Psoas muscle (tissue), 7 donors: ENCODE measurements at regions not wholly inside any gene's neighbourhood (a gene's known extent, or its start where the extent isn't known, plus 50 kb on each side); places are given as distances from the start of the nearest gene placed in this dataset.
"Not testable (repeated sequence)": the region's sequence is repeated elsewhere in the genome, so short reads cannot be mapped to it uniquely, and the experiment has no call there.

Source experiments
- ATAC-seq, 4 donors: fragments of 200-7000 bp; cut with Tn5 transposase; one replicate each; pipeline ENCODE4 v1.9.1; 2020; ENCODE audit warnings: moderate library complexity in 3 of 4, mild to moderate bottlenecking in 2 of 4
- DNase-seq, 2 donors: peaks; one replicate each; pipeline ENCODE4 v3.0.0-alpha.2; 2020
- H3K27ac ChIP-seq: fragments of 200-600 bp; one replicate; pipeline ENCODE4 v1.8.0; 2022
- H3K27me3 ChIP-seq, 3 donors: fragments of 200-600 bp in 1 of 3; one replicate each; pipeline versions ENCODE4 v1.6.1 to v1.8.0; 2013 to 2022; ENCODE audit warnings: low read length in 2 of 3, mild to moderate bottlenecking in 2 of 3, moderate library complexity in 1 of 3; ENCODE audit not compliant: insufficient read depth in 3 of 3
- H3K36me3 ChIP-seq, 2 donors: fragments of 200-600 bp in 1 of 2; one replicate each; pipeline versions ENCODE4 v1.6.1 to v1.8.0; 2013 to 2022; ENCODE audit warnings: low read depth in 1 of 2, mild to moderate bottlenecking in 1 of 2, moderate library complexity in 1 of 2; ENCODE audit not compliant: insufficient read depth in 1 of 2
- H3K4me1 ChIP-seq: fragments of 200-600 bp; one replicate; pipeline ENCODE4 v1.8.0; 2022
- H3K4me3 ChIP-seq: fragments of 200-600 bp; one replicate; pipeline ENCODE4 v1.8.0; 2022; ENCODE audit warnings: mild to moderate bottlenecking
- H3K9me3 ChIP-seq: fragments of 200-600 bp; one replicate; pipeline ENCODE4 v1.8.0; 2022
- CTCF ChIP-seq: fragments of 200-600 bp; IDR thresholded peaks from one replicate; pipeline ENCODE4 v1.8.0; 2022; ENCODE audit warnings: antibody characterized with exemption
- WGBS, 3 donors: extraction: QIAGEN DNeasy Blood & Tissue Kit; methylation state at CpG; one replicate each; pipeline versions ENCODE4 v1.1.6 to v1.1.7; 2013; 5-methylcytosine and 5-hydroxymethylcytosine counted together
- intact Hi-C, 2 donors: fragments of 100-400 bp; cut with DNase I; formaldehyde crosslinking; loops; one replicate each; pipeline versions ENCODE4 v1.11.0 to v1.14.2; 2022
- donor health status: healthy with polysubstance abuse.
- donor health status: DM: no; HTN: no; CAD: no; lungs with moderate emphysema.
- donor health status: Bipolar disorder and iron deficiency.
- donor health status: healthy.
- donor health status: DM: yes; HTN: yes; CAD: no.
- donor health status: DM: no; HTN: no; CAD: no.
- donor health status: DM: yes; HTN: yes; CAD: no.

GRCh38 chr12:69170293-69170692, 69.1 kb upstream of the CPSF6 start:
- H3K4me1 ChIP-seq = no peaks in the 10 kb centered on the region
- H3K4me3 ChIP-seq = no peak overlapping the region
- DNase-seq (no peak), ATAC-seq (no peak)
- H3K9me3 ChIP-seq = no peaks in the 10 kb centered on the region
- H3K27me3 ChIP-seq = no peaks in the 10 kb centered on the region
- no peaks in the 10 kb centered on the region for H3K36me3 ChIP-seq
- 55 to 73% (median 61%) methylated on average over 4 of the region's 4 CpGs for WGBS, 3 donors
- intact Hi-C loops = no loop called here
- TF ChIP-seq CTCF = no peak
- no peak overlapping the region for H3K27ac ChIP-seq

- no peak overlapping the region for H3K27ac ChIP-seq
- intact Hi-C loops = no loop called here
- no peaks in the 10 kb centered on the region for H3K9me3 ChIP-seq
- no peak for ATAC-seq
- no peaks in the 10 kb centered on the region for H3K36me3 ChIP-seq
- TF ChIP-seq CTCF = no peak
- DNase-seq = no peak
- no peaks in the 10 kb centered on the region for H3K4me1 ChIP-seq
- peaks cover 0 to 2% (median 0%) of the 10 kb centered on the region in 3 donors for H3K27me3 ChIP-seq
- H3K4me3 ChIP-seq = no peak overlapping the region
- WGBS, 3 donors = 73 to 81% (median 76%) methylated on average over 6 of the region's 6 CpGs
Observed at GRCh38 chr12:69171881-69172280, 67.5 kb upstream of the CPSF6 start.

- intact Hi-C loops = no loop called here
- Histone ChIP-seq H3K36me3 (no peaks in the 10 kb centered on the region), H3K4me1 (no peaks in the 10 kb centered on the region), H3K9me3 (no peaks in the 10 kb centered on the region), H3K4me3 (no peak overlapping the region), H3K27me3 (peaks cover 0 to 2% (median 0%) of the 10 kb centered on the region in 3 donors), H3K27ac (no peak overlapping the region)
- DNase-seq (no peak), ATAC-seq (no peak)
- TF ChIP-seq CTCF = no peak
- 62 to 83% (median 74%) methylated on average over 1 of the region's 1 CpG for WGBS, 3 donors
Observed at GRCh38 chr12:69172491-69172890, 66.9 kb upstream of the CPSF6 start.

GRCh38 chr12:69173368-69173767, 66.0 kb upstream of the CPSF6 start:
- Histone ChIP-seq H3K27ac (no peak overlapping the region), H3K4me1 (no peaks in the 10 kb centered on the region), H3K9me3 (no peaks in the 10 kb centered on the region), H3K36me3 (no peaks in the 10 kb centered on the region), H3K4me3 (no peak overlapping the region), H3K27me3 (peaks cover 0 to 2% (median 0%) of the 10 kb centered on the region in 3 donors)
- DNase-seq = no peak
- intact Hi-C loops = no loop called here
- WGBS, 3 donors = 27 to 33% (median 33%) methylated on average over 9 of the region's 9 CpGs
- no peak for ATAC-seq
- TF ChIP-seq CTCF = no peak

GRCh38 chr12:69179786-69180185, 59.6 kb upstream of the CPSF6 start:
- no peak overlapping the region for H3K27ac ChIP-seq
- no peaks in the 10 kb centered on the region for H3K36me3 ChIP-seq
- DNase-seq (no peak), ATAC-seq (no peak)
- H3K4me1 ChIP-seq = no peaks in the 10 kb centered on the region
- no peaks in the 10 kb centered on the region for H3K9me3 ChIP-seq
- no peak overlapping the region for H3K4me3 ChIP-seq
- intact Hi-C loops = no loop called here
- H3K27me3 ChIP-seq = peaks cover 0 to 2% (median 0%) of the 10 kb centered on the region in 3 donors
- TF ChIP-seq CTCF = no peak

- H3K36me3 ChIP-seq, H3K4me1 ChIP-seq, H3K27me3 ChIP-seq, ATAC-seq, DNase-seq, H3K9me3 ChIP-seq, H3K27ac ChIP-seq, intact Hi-C loops, H3K4me3 ChIP-seq: not testable (repeated sequence)
- 54 to 69% (median 67%) methylated on average over 7 of the region's 7 CpGs for WGBS, 3 donors
Observed at GRCh38 chr12:69187572-69187971, 51.8 kb upstream of the CPSF6 start.
